ENCODE measurements at regions not wholly inside any gene's neighbourhood (a gene's known extent, or its start where the extent isn't known, plus 50 kb on each side); places are given as distances from the start of the nearest gene placed in this dataset.

GRCh38 chr2:234240917-234241316 lies 190.4 kb downstream of the SPP2 start:
- no peak overlapping the region for H3K27ac ChIP-seq (replicated peaks)
- DNase-seq, result no peak
- no peaks in the 10 kb centered on the region for H3K4me1 ChIP-seq
- peaks cover 18% of the 10 kb centered on the region for H3K9me3 ChIP-seq (replicated peaks)
- TF ChIP-seq, protein P1, sequence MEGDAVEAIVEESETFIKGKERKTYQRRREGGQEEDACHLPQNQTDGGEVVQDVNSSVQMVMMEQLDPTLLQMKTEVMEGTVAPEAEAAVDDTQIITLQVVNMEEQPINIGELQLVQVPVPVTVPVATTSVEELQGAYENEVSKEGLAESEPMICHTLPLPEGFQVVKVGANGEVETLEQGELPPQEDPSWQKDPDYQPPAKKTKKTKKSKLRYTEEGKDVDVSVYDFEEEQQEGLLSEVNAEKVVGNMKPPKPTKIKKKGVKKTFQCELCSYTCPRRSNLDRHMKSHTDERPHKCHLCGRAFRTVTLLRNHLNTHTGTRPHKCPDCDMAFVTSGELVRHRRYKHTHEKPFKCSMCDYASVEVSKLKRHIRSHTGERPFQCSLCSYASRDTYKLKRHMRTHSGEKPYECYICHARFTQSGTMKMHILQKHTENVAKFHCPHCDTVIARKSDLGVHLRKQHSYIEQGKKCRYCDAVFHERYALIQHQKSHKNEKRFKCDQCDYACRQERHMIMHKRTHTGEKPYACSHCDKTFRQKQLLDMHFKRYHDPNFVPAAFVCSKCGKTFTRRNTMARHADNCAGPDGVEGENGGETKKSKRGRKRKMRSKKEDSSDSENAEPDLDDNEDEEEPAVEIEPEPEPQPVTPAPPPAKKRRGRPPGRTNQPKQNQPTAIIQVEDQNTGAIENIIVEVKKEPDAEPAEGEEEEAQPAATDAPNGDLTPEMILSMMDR (IDR thresholded peaks at IDR 0.05; ENCODE audit: borderline replicate concordance), result no peak
- H3K27me3 ChIP-seq (ENCODE audit: low read depth), result peaks cover 16% of the 10 kb centered on the region
- intact Hi-C loops (cut with micrococcal nuclease), result no loop called here
- no peaks in the 10 kb centered on the region for H3K36me3 ChIP-seq
- H3K4me3 ChIP-seq, result no peak overlapping the region

DNA sequence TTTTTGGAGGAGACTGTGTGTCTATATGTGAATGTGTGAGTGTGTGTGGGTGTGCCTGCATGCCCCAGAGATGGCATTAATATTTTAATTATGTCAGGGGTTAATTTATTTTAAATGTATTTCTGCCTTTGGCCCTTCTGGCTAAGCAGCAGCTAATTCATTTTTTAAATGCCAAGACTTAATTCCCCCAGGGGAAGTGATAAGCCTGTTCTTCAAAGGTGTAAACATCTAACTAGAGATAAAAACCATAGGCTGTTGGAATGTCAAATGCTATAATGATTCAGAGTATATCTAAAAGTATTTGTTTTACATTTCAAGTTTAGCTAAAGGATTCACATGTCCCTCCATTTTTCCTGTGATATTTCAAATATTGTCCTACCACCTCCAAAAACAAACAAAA lies 184.7 kb downstream of the SPP2 start:
- intact Hi-C loops (cut with micrococcal nuclease), result no loop called here
- Histone ChIP-seq H3K4me1 (no peaks in the 10 kb centered on the region), H3K27ac (replicated peaks) (no peak overlapping the region), H3K36me3 (no peaks in the 10 kb centered on the region), H3K9me3 (replicated peaks) (peaks cover 19% of the 10 kb centered on the region), H3K4me3 (no peak overlapping the region), H3K27me3 (ENCODE audit: low read depth) (peaks cover 18% of the 10 kb centered on the region)
- TF ChIP-seq, protein P1 (IDR thresholded peaks at IDR 0.05; ENCODE audit: borderline replicate concordance), result no peak
- DNase-seq, result no peak

DNA sequence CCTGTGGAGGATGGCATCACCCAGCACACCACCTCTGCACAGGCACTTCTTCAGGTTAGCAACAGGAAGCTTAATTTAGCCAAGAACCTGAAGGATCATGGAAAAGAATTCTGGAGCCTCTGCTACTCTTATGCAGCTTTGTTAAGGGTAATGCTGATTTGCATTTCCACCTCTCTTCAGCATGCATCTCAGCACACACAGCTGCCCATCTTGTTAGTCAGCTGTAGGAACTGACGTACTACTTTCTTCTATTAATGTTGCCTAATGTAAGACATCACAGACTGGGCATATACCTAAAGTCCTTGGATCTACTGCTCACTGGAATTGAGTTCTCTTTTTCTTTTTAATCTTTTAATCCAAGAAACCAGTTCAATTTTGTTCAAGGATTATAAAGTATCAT lies 181.0 kb downstream of the SPP2 start:
- no peak overlapping the region for H3K4me3 ChIP-seq
- DNase-seq, result no peak
- intact Hi-C loops (cut with micrococcal nuclease), result no loop called here
- H3K27me3 ChIP-seq (ENCODE audit: low read depth), result peaks cover 21% of the 10 kb centered on the region
- H3K9me3 ChIP-seq (replicated peaks), result peaks cover 5% of the 10 kb centered on the region
- TF ChIP-seq, protein P1 (IDR thresholded peaks at IDR 0.05; ENCODE audit: borderline replicate concordance), result no peak
- no peaks in the 10 kb centered on the region for H3K4me1 ChIP-seq
- no peaks in the 10 kb centered on the region for H3K36me3 ChIP-seq
- no peak overlapping the region for H3K27ac ChIP-seq (replicated peaks)

DNA sequence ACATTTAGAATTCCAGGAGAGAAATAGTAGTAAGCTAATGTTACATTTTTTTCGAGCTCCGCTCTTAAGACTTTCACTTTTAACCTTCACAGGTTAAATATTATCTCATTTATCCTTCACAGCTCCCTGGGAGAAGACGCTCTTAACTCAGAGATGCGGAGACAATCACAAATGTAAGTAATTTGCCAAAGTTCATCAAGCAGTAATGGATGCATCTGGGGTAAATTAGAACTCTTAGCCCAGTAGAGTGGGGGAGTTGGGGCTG lies 168.5 kb downstream of the SPP2 start:
- TF ChIP-seq, protein P1 (IDR thresholded peaks at IDR 0.05; ENCODE audit: borderline replicate concordance), result no peak
- DNase-seq, result no peak
- Histone ChIP-seq H3K4me1 (no peaks in the 10 kb centered on the region), H3K4me3 (no peak overlapping the region), H3K27me3 (ENCODE audit: low read depth) (peaks cover 32% of the 10 kb centered on the region), H3K9me3 (replicated peaks) (no peaks in the 10 kb centered on the region), H3K36me3 (no peaks in the 10 kb centered on the region), H3K27ac (replicated peaks) (no peak overlapping the region)
- intact Hi-C loops (cut with micrococcal nuclease), result no loop called here

DNA sequence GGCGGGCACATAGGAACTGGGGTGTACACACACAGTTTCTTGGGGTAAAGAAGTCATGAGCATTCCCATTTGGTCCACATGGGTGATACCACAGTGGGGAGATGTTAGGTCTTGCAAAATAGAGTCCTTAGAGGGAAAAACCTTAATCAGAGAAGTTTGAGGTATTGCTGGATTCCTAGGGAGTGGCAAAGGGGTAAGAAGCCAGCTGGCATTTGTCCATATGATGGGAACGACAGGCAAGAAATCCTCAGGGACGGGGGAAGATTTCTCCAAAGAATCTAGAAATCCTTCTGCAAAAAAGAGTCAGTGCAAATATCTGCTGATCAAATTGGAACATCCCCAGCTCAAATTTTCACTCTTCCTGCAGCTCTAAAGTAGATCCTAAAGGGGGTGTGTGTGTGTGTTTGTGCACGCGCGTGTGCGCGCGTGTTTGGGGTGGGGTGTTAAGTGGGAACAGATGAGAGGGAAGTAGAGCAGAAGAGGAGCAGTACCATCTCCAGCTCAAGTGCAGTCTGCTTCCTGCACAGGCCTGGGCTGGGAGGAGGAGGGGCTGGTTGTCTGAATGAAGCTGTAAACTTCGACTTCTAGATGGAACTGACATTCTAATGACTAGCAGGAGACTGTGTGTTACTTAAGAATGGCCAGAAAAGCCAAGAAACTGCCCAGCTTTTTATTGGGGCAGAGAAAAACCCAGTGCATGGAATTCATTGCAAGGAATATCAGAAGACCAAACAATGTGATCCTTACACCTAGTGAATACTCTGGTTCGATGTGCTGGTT lies 168.0 kb downstream of the SPP2 start:
- peaks cover 32% of the 10 kb centered on the region for H3K27me3 ChIP-seq (ENCODE audit: low read depth)
- no peak overlapping the region for H3K4me3 ChIP-seq
- H3K36me3 ChIP-seq, result no peaks in the 10 kb centered on the region
- no peaks in the 10 kb centered on the region for H3K4me1 ChIP-seq
- H3K27ac ChIP-seq (replicated peaks), result no peak overlapping the region
- TF ChIP-seq, protein P1 (IDR thresholded peaks at IDR 0.05; ENCODE audit: borderline replicate concordance), result no peak
- H3K9me3 ChIP-seq (replicated peaks), result no peaks in the 10 kb centered on the region
- no peak for DNase-seq
- intact Hi-C loops (cut with micrococcal nuclease), result no loop called here
